ENCODE measurements at regions not wholly inside any gene's neighbourhood (a gene's known extent, or its start where the extent isn't known, plus 50 kb on each side); places are given as distances from the start of the nearest gene placed in this dataset.

DNA sequence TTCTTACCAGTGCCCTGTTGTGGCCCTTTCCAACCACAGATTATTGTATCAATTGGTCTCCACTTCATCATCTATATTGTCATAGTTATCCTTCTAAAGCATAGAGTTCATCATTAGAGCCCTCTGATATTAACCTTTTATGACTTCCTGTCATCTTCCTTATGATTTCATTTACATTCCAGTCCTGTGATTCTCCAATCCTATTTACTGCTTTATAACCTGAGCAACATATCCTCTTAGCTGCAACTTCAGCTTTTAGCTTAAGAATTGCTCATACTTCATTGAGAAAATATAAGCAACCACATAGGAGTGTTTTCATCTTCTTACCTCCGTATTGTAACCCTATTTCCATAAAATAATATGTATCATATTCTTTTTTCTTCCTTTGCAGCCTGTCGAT, 252.6 kb upstream of the CENPE start:
- Histone ChIP-seq H3K79me2 (ENCODE audit: control insufficient read depth, insufficient read depth, low read length) (no peaks in the 10 kb centered on the region), H3K9me3 (replicated peaks; ENCODE audit: control insufficient read depth, insufficient read depth, low read length) (no peaks in the 10 kb centered on the region), H3K27me3 (replicated peaks in 1 of 2; ENCODE audit: control insufficient read depth in 2 of 2, insufficient read depth in 2 of 2, low read length in 1 of 2) (no peaks in the 10 kb centered on the region), H3K27ac (ENCODE audit: control insufficient read depth, insufficient read depth) (no peak overlapping the region), H3K9ac (ENCODE audit: control insufficient read depth, insufficient read depth, low read length) (no peak overlapping the region), H3K4me3 (no peak overlapping the region), H4K20me1 (ENCODE audit: control insufficient read depth, insufficient read depth) (no peaks in the 10 kb centered on the region), H3K36me3 (ENCODE audit: control insufficient read depth in 2 of 2, insufficient read depth in 2 of 2, low read length in 1 of 2) (no peaks in the 10 kb centered on the region), H2AFZ (ENCODE audit: control insufficient read depth, low read depth, low read length) (no peak overlapping the region), H3K4me2 (ENCODE audit: control insufficient read depth, insufficient read depth) (no peak overlapping the region), H3K4me1 (ENCODE audit: control insufficient read depth, insufficient read depth, low read length) (no peaks in the 10 kb centered on the region)
- intact Hi-C loops (cut with micrococcal nuclease; ENCODE audit: unreplicated experiment) (no loop called here), in situ Hi-C loops (cut with MboI) (no loop called here)
- POLR2A ChIA-PET = no interaction called here
- SMC1A ChIA-PET (ENCODE audit: uncharacterized antibody, unreplicated experiment) = no interaction called here
- RAD21 ChIA-PET (ENCODE audit: unreplicated experiment) = no interaction called here
- WGBS (ENCODE audit: insufficient coverage, insufficient replicate concordance, low lambda C conversion rate, missing lambda C conversion rate) = 24% methylated on average over 2 of the region's 2 CpGs
- FAIRE-seq (no peak), DNase-seq (ENCODE audit: low read depth, low spot score) (no peak), ATAC-seq (no peak)
- no TSS peak for BruUV-seq (replicated peaks)
- CTCF ChIA-PET = no interaction called here
- TF ChIP-seq, protein P1, sequence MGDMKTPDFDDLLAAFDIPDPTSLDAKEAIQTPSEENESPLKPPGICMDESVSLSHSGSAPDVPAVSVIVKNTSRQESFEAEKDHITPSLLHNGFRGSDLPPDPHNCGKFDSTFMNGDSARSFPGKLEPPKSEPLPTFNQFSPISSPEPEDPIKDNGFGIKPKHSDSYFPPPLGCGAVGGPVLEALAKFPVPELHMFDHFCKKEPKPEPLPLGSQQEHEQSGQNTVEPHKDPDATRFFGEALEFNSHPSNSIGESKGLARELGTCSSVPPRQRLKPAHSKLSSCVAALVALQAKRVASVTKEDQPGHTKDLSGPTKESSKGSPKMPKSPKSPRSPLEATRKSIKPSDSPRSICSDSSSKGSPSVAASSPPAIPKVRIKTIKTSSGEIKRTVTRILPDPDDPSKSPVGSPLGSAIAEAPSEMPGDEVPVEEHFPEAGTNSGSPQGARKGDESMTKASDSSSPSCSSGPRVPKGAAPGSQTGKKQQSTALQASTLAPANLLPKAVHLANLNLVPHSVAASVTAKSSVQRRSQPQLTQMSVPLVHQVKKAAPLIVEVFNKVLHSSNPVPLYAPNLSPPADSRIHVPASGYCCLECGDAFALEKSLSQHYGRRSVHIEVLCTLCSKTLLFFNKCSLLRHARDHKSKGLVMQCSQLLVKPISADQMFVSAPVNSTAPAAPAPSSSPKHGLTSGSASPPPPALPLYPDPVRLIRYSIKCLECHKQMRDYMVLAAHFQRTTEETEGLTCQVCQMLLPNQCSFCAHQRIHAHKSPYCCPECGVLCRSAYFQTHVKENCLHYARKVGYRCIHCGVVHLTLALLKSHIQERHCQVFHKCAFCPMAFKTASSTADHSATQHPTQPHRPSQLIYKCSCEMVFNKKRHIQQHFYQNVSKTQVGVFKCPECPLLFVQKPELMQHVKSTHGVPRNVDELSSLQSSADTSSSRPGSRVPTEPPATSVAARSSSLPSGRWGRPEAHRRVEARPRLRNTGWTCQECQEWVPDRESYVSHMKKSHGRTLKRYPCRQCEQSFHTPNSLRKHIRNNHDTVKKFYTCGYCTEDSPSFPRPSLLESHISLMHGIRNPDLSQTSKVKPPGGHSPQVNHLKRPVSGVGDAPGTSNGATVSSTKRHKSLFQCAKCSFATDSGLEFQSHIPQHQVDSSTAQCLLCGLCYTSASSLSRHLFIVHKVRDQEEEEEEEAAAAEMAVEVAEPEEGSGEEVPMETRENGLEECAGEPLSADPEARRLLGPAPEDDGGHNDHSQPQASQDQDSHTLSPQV (IDR thresholded peaks at IDR 0.05) = no peak
- TF ChIP-seq WRNIP1 (IDR thresholded peaks at IDR 0.05; ENCODE audit: borderline replicate concordance, low read depth, low read length) = no peak
- TF ChIP-seq, protein P2, sequence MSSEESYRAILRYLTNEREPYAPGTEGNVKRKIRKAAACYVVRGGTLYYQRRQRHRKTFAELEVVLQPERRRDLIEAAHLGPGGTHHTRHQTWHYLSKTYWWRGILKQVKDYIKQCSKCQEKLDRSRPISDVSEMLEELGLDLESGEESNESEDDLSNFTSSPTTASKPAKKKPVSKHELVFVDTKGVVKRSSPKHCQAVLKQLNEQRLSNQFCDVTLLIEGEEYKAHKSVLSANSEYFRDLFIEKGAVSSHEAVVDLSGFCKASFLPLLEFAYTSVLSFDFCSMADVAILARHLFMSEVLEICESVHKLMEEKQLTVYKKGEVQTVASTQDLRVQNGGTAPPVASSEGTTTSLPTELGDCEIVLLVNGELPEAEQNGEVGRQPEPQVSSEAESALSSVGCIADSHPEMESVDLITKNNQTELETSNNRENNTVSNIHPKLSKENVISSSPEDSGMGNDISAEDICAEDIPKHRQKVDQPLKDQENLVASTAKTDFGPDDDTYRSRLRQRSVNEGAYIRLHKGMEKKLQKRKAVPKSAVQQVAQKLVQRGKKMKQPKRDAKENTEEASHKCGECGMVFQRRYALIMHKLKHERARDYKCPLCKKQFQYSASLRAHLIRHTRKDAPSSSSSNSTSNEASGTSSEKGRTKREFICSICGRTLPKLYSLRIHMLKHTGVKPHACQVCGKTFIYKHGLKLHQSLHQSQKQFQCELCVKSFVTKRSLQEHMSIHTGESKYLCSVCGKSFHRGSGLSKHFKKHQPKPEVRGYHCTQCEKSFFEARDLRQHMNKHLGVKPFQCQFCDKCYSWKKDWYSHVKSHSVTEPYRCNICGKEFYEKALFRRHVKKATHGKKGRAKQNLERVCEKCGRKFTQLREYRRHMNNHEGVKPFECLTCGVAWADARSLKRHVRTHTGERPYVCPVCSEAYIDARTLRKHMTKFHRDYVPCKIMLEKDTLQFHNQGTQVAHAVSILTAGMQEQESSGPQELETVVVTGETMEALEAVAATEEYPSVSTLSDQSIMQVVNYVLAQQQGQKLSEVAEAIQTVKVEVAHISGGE (CRISPR knock-in tag; IDR thresholded peaks at IDR 0.05) = no peak
- no peak for TF ChIP-seq SIN3A (IDR thresholded peaks at IDR 0.05; ENCODE audit: low read depth, low read length)
- no peak for TF ChIP-seq ESRRA (IDR thresholded peaks at IDR 0.05; ENCODE audit: low read length)
- no peak for TF ChIP-seq LARP7 (IDR thresholded peaks at IDR 0.05)
- no peak for TF ChIP-seq SMAD1 (IDR thresholded peaks at IDR 0.05; ENCODE audit: low read depth, partially characterized antibody)
- TF ChIP-seq, protein P3, sequence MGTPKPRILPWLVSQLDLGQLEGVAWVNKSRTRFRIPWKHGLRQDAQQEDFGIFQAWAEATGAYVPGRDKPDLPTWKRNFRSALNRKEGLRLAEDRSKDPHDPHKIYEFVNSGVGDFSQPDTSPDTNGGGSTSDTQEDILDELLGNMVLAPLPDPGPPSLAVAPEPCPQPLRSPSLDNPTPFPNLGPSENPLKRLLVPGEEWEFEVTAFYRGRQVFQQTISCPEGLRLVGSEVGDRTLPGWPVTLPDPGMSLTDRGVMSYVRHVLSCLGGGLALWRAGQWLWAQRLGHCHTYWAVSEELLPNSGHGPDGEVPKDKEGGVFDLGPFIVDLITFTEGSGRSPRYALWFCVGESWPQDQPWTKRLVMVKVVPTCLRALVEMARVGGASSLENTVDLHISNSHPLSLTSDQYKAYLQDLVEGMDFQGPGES (IDR thresholded peaks at IDR 0.05) = no peak

Measured in GM12878 (cell line).